Endothelial cell of umbilical vein (primary cell): ENCODE measurements at regions not wholly inside any gene's neighbourhood (a gene's known extent, or its start where the extent isn't known, plus 50 kb on each side); places are given as distances from the start of the nearest gene placed in this dataset.

ENCODE experiments used
- BruUV-seq: library from RNA; stranded (reverse); fragments of 400-500 nt; replicated peaks from 2 replicates; lab custom pipeline; 2021; lab: Mats Ljungman, UMichigan
- CTCF ChIA-PET: fragments of 300-600, 350-600 bp; sonication (Branson Sonifier 250); formaldehyde crosslinking; loops from one replicate; lab custom pipeline; 2021; ENCODE audit warnings: antibody characterized with exemption, inconsistent platforms; lab: Charles Lee
- POLR2A ChIA-PET: fragments of 300-600, 350-600 bp; sonication (Branson Sonifier 250); formaldehyde crosslinking; loops from one replicate; lab custom pipeline; 2021; ENCODE audit warnings: antibody characterized with exemption, inconsistent platforms; lab: Charles Lee
- DNase-seq: peaks from one replicate; pipeline ENCODE4 v3.0.0-alpha.2; 2011; ENCODE audit warnings: low read depth, low spot score
- FAIRE-seq: peaks from 2 replicates; lab custom pipeline; 2011; peaks lifted over from hg19 to GRCh38; lab: Jason Lieb, UNC
- H2AFZ ChIP-seq: 2 replicates; pipeline ENCODE4 v1.6.0; 2012; ENCODE audit warnings: low read depth, low read length, control low read depth, inconsistent platforms
- H3K27ac ChIP-seq: 2 replicates; pipeline ENCODE4 v1.5.1; 2011; ENCODE audit warnings: low read depth, mild to moderate bottlenecking, control low read depth, low read length, moderate library complexity; ENCODE audit not compliant: insufficient read depth
- H3K27me3 ChIP-seq, 2 experiments: 2 replicates each; pipeline versions ENCODE4 v1.6.0 to v1.6.1; 2011; ENCODE audit warnings: low read length in 2 of 2, mixed read lengths in 1 of 2; ENCODE audit not compliant: control insufficient read depth in 2 of 2, insufficient read depth in 2 of 2
- H3K36me3 ChIP-seq, 2 experiments: 2 replicates in 1 of 2; 3 replicates in 1 of 2; pipeline ENCODE4 v1.5.1; 2011; ENCODE audit warnings: low read length in 2 of 2, mild to moderate bottlenecking in 1 of 2, moderate library complexity in 1 of 2; ENCODE audit not compliant: control insufficient read depth in 2 of 2, insufficient read depth in 2 of 2; ENCODE audit errors: extremely low read depth in 1 of 2
- H3K4me1 ChIP-seq: 3 replicates; pipeline ENCODE4 v1.5.1; 2011; ENCODE audit warnings: mild to moderate bottlenecking, low read length; ENCODE audit not compliant: control insufficient read depth, insufficient read depth; ENCODE audit errors: extremely low read depth
- H3K4me2 ChIP-seq: 2 replicates; pipeline ENCODE4 v1.6.1; 2011; ENCODE audit warnings: low read length, control low read depth, mixed read lengths; ENCODE audit not compliant: insufficient read depth
- H3K4me3 ChIP-seq, 3 experiments: fragments of 200-600 bp in 1 of 3; sonication (generic), shearing (Covaris generic) in 1 of 3; replicated peaks in 1 of 3; 2 replicates each; pipeline ENCODE4 v1.5.1; 2011 to 2016; ENCODE audit warnings: control low read depth in 3 of 3, low read length in 3 of 3, mild to moderate bottlenecking in 2 of 3, inconsistent platforms in 1 of 3, low read depth in 1 of 3, moderate library complexity in 1 of 3; ENCODE audit not compliant: insufficient read depth in 1 of 3
- H3K79me2 ChIP-seq: 2 replicates; pipeline ENCODE4 v1.6.0; 2012; ENCODE audit warnings: low read length, inconsistent platforms; ENCODE audit not compliant: control insufficient read depth, insufficient read depth
- H3K9ac ChIP-seq: replicated peaks from 2 replicates; pipeline ENCODE3; 2011; ENCODE audit warnings: low read length, control low read depth; ENCODE audit not compliant: insufficient read depth; ENCODE audit errors: extremely low read depth
- H3K9me1 ChIP-seq: replicated peaks from 3 replicates; pipeline ENCODE4 v1.6.0; 2011; ENCODE audit warnings: mild to moderate bottlenecking, low read length; ENCODE audit not compliant: control insufficient read depth, insufficient read depth; ENCODE audit errors: extremely low read depth
- H3K9me3 ChIP-seq: replicated peaks from 2 replicates; pipeline ENCODE4 v1.5.1; 2012; ENCODE audit warnings: low read length, inconsistent platforms; ENCODE audit not compliant: control insufficient read depth, insufficient read depth
- H4K20me1 ChIP-seq: replicated peaks from 2 replicates; pipeline ENCODE3; 2011; ENCODE audit warnings: mild to moderate bottlenecking, low read length; ENCODE audit not compliant: control insufficient read depth, insufficient read depth; ENCODE audit errors: extremely low read depth
- EZH2 ChIP-seq: IDR thresholded peaks from 2 replicates; pipeline ENCODE4 v1.6.1; 2012; ENCODE audit warnings: borderline replicate concordance, low read depth, mild to moderate bottlenecking, moderate library complexity, low read length, inconsistent platforms; ENCODE audit not compliant: severe bottlenecking
- FOS ChIP-seq: IDR thresholded peaks from 2 replicates; pipeline ENCODE4 v1.6.1; 2011; ENCODE audit warnings: mild to moderate bottlenecking, low read length, moderate library complexity, borderline replicate concordance; ENCODE audit not compliant: insufficient read depth
- GATA2 ChIP-seq: IDR thresholded peaks from 2 replicates; pipeline ENCODE4 v1.7.0; 2011; ENCODE audit warnings: low read depth, mild to moderate bottlenecking, moderate library complexity, mixed read lengths, low read length; ENCODE audit not compliant: insufficient read length, insufficient read depth
- JUN ChIP-seq: IDR thresholded peaks from 2 replicates; pipeline ENCODE4 v1.6.1; 2011; ENCODE audit warnings: borderline replicate concordance, low read depth; ENCODE audit not compliant: insufficient read length, insufficient read depth
- MYC ChIP-seq: IDR thresholded peaks from one replicate; pipeline ENCODE4 v1.6.1; 2011; ENCODE audit warnings: mild to moderate bottlenecking, low read depth, low read length
- POLR2A ChIP-seq: IDR thresholded peaks from 2 replicates; pipeline ENCODE4 v1.6.1; 2012; ENCODE audit warnings: low read depth, mild to moderate bottlenecking, control low read depth, low read length
- POLR2AphosphoS5 ChIP-seq: IDR thresholded peaks from 2 replicates; pipeline ENCODE4 v1.6.1; 2012; ENCODE audit warnings: low read depth, mild to moderate bottlenecking, control low read depth, low read length, moderate library complexity; ENCODE audit not compliant: insufficient read depth
- dilution Hi-C: fragments of 300-500 bp; cut with MboI; formaldehyde crosslinking; loops from one replicate; pipeline ENCODE4 v1.15.0; 2019; ENCODE audit warnings: low sequenced_read_pairs; ENCODE audit not compliant: extremely low pct_ligation_motif_present
- intact Hi-C: fragments of 100-400 bp; cut with micrococcal nuclease; formaldehyde crosslinking; loops from one replicate; pipeline ENCODE4 v1.10.0; 2022
- TF ChIP-seq, protein P1 (sequence below): IDR thresholded peaks from 2 replicates; pipeline ENCODE4 v1.6.1; 2011; ENCODE audit not compliant: insufficient read depth, insufficient read length
- TF ChIP-seq, protein P2 (sequence below), 2 donors: IDR thresholded peaks; 1 replicate in 1 of 2; 2 replicates in 1 of 2; pipeline ENCODE4 v1.5.1; 2011; ENCODE audit warnings: low read length in 2 of 2, mild to moderate bottlenecking in 2 of 2, moderate library complexity in 2 of 2, control low read depth in 1 of 2, inconsistent platforms in 1 of 2, low read depth in 1 of 2; ENCODE audit not compliant: insufficient read depth in 1 of 2; ENCODE audit errors: extremely low read depth in 1 of 2

GRCh38 chr11:70527429-70528045 lies 129.2 kb downstream of the CTTN start:
- no peak for DNase-seq
- Histone ChIP-seq H3K4me2 (no peak overlapping the region), H3K27ac (no peak overlapping the region), H4K20me1 (no peaks in the 10 kb centered on the region), H3K36me3 (no peaks in the 10 kb centered on the region), H3K79me2 (no peaks in the 10 kb centered on the region), H3K4me3 (no peak overlapping the region), H3K9me3 (no peaks in the 10 kb centered on the region), H3K4me1 (no peaks in the 10 kb centered on the region), H3K9me1 (no peaks in the 10 kb centered on the region), H3K27me3 (no peaks in the 10 kb centered on the region), H2AFZ (no peak overlapping the region), H3K9ac (no peak overlapping the region)
- dilution Hi-C loops (no loop called here), intact Hi-C loops (no loop called here)
- BruUV-seq, result no TSS peak
- no peak for FAIRE-seq
- ChIA-PET CTCF (no interaction called here), POLR2A (no interaction called here)
- TF ChIP-seq FOS, result no peak
- TF ChIP-seq MYC, result no peak
- no peak for TF ChIP-seq EZH2
- no peak for TF ChIP-seq POLR2A
- TF ChIP-seq, protein P1, sequence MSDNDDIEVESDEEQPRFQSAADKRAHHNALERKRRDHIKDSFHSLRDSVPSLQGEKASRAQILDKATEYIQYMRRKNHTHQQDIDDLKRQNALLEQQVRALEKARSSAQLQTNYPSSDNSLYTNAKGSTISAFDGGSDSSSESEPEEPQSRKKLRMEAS, result no peak
- no peak for TF ChIP-seq JUN

DNA sequence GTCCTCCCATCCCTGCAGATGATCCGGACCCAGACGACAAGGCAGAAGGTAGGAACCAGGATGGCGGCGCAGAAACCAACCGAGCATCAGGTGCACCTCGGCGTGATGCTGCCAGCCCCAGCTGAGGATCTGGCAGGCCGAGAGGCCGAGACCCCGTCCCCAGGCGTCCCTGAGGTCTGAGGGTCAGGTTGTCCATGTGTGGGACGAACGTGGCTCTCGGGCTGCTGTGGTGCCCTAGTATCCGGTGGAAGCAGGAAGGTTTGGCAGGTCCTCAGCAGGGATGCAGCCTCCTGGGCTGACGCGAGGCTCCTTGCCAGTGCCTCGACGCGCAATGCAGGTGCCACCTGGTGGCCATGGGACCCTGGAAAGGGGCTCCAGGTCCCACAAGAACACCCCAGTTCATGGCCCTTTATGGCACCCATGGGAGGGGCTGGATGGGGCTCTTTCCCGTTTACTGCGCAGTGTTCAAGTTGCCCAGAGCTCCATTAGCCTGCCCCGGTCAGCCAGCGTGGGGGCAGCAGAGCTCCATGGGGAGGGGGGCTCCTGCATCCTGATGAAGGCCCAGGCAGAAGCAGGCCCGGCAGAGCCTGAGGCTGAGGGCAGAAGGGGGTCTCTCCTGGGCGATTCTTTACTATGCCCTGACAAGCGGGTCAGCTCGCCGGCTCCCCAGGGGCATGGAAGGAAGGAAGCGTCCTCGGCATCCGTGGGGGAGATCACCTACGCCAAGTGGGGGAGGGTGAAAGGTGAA lies 129.9 kb downstream of the CTTN start:
- intact Hi-C loops, result no loop called here
- Histone ChIP-seq H3K4me2 (no peak overlapping the region), H3K4me3 (no peak overlapping the region), H4K20me1 (no peaks in the 10 kb centered on the region), H3K27me3 (no peaks in the 10 kb centered on the region), H3K4me1 (no peaks in the 10 kb centered on the region), H3K9me3 (no peaks in the 10 kb centered on the region), H3K27ac (no peak overlapping the region), H2AFZ (no peak overlapping the region), H3K9me1 (no peaks in the 10 kb centered on the region), H3K79me2 (no peaks in the 10 kb centered on the region), H3K9ac (no peak overlapping the region), H3K36me3 (no peaks in the 10 kb centered on the region)
- no peak for FAIRE-seq
- no TSS peak for BruUV-seq
- ChIA-PET CTCF (no interaction called here), POLR2A (no interaction called here)
- TF ChIP-seq, protein P1, result no peak
- TF ChIP-seq POLR2A (no peak), GATA2 (no peak), FOS (no peak), EZH2 (no peak), MYC (no peak), POLR2AphosphoS5 (no peak), JUN (no peak)
- TF ChIP-seq, protein P2, sequence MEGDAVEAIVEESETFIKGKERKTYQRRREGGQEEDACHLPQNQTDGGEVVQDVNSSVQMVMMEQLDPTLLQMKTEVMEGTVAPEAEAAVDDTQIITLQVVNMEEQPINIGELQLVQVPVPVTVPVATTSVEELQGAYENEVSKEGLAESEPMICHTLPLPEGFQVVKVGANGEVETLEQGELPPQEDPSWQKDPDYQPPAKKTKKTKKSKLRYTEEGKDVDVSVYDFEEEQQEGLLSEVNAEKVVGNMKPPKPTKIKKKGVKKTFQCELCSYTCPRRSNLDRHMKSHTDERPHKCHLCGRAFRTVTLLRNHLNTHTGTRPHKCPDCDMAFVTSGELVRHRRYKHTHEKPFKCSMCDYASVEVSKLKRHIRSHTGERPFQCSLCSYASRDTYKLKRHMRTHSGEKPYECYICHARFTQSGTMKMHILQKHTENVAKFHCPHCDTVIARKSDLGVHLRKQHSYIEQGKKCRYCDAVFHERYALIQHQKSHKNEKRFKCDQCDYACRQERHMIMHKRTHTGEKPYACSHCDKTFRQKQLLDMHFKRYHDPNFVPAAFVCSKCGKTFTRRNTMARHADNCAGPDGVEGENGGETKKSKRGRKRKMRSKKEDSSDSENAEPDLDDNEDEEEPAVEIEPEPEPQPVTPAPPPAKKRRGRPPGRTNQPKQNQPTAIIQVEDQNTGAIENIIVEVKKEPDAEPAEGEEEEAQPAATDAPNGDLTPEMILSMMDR (IDR thresholded peaks at IDR 0.05; ENCODE audit: extremely low read depth in 1 of 2, insufficient read depth in 1 of 2, low read depth in 1 of 2, low read length in 2 of 2), result no peak
- dilution Hi-C loops, result no loop called here
- no peak for DNase-seq
